ENCODE measurements at regions not wholly inside any gene's neighbourhood (a gene's known extent, or its start where the extent isn't known, plus 50 kb on each side); places are given as distances from the start of the nearest gene placed in this dataset.
"Not testable (repeated sequence)": the region's sequence is repeated elsewhere in the genome, so short reads cannot be mapped to it uniquely, and the experiment has no call there.

GRCh38 chr10:36017137-36017536 is 375.0 kb upstream of the FZD8 start:
- peaks cover 4% of the 10 kb centered on the region for H3K36me3 Mint-ChIP-seq (ENCODE audit: low read depth, unreplicated experiment)
- peaks cover 13% of the 10 kb centered on the region for H3K4me1 Mint-ChIP-seq (ENCODE audit: unreplicated experiment)
- H3K27me3 Mint-ChIP-seq (ENCODE audit: unreplicated experiment): no peaks in the 10 kb centered on the region
- no peak for DNase-seq (ENCODE audit: low spot score)
- H3K27ac Mint-ChIP-seq (ENCODE audit: unreplicated experiment): no peak overlapping the region
- no peak for TF ChIP-seq CTCF (IDR thresholded peaks at IDR 0.05; ENCODE audit: unreplicated experiment)
- H3K4me3 Mint-ChIP-seq (ENCODE audit: unreplicated experiment): no peak overlapping the region
- peaks cover 5% of the 10 kb centered on the region for H3K9me3 Mint-ChIP-seq (ENCODE audit: unreplicated experiment)

GRCh38 chr10:36007369-36007768 is 365.3 kb upstream of the FZD8 start:
- no peaks in the 10 kb centered on the region for H3K36me3 Mint-ChIP-seq (ENCODE audit: low read depth, unreplicated experiment)
- no peak overlapping the region for H3K4me3 Mint-ChIP-seq (ENCODE audit: unreplicated experiment)
- no peaks in the 10 kb centered on the region for H3K9me3 Mint-ChIP-seq (ENCODE audit: unreplicated experiment)
- TF ChIP-seq CTCF (IDR thresholded peaks at IDR 0.05; ENCODE audit: unreplicated experiment): no peak
- H3K27me3 Mint-ChIP-seq (ENCODE audit: unreplicated experiment): no peaks in the 10 kb centered on the region
- H3K27ac Mint-ChIP-seq (ENCODE audit: unreplicated experiment): no peak overlapping the region
- DNase-seq (ENCODE audit: low spot score): no peak
- H3K4me1 Mint-ChIP-seq (ENCODE audit: unreplicated experiment): no peaks in the 10 kb centered on the region

- H3K27me3 Mint-ChIP-seq (ENCODE audit: unreplicated experiment): no peaks in the 10 kb centered on the region
- H3K27ac Mint-ChIP-seq (ENCODE audit: unreplicated experiment): no peak overlapping the region
- no peak for TF ChIP-seq CTCF (IDR thresholded peaks at IDR 0.05; ENCODE audit: unreplicated experiment)
- H3K4me1 Mint-ChIP-seq (ENCODE audit: unreplicated experiment): no peaks in the 10 kb centered on the region
- no peak overlapping the region for H3K4me3 Mint-ChIP-seq (ENCODE audit: unreplicated experiment)
- peaks cover 12% of the 10 kb centered on the region for H3K36me3 Mint-ChIP-seq (ENCODE audit: low read depth, unreplicated experiment)
- no peak for DNase-seq (ENCODE audit: low spot score)
- H3K9me3 Mint-ChIP-seq (ENCODE audit: unreplicated experiment): peaks cover 8% of the 10 kb centered on the region
Observed at GRCh38 chr10:36003688-36004087, 361.6 kb upstream of the FZD8 start.

GRCh38 chr10:36003031-36003600 is 361.0 kb upstream of the FZD8 start:
- H3K27ac Mint-ChIP-seq (ENCODE audit: unreplicated experiment): no peak overlapping the region
- H3K9me3 Mint-ChIP-seq (ENCODE audit: unreplicated experiment): peaks cover 8% of the 10 kb centered on the region
- no peak overlapping the region for H3K4me3 Mint-ChIP-seq (ENCODE audit: unreplicated experiment)
- no peaks in the 10 kb centered on the region for H3K4me1 Mint-ChIP-seq (ENCODE audit: unreplicated experiment)
- no peak for DNase-seq (ENCODE audit: low spot score)
- H3K27me3 Mint-ChIP-seq (ENCODE audit: unreplicated experiment): no peaks in the 10 kb centered on the region
- TF ChIP-seq CTCF (IDR thresholded peaks at IDR 0.05; ENCODE audit: unreplicated experiment): no peak
- peaks cover 12% of the 10 kb centered on the region for H3K36me3 Mint-ChIP-seq (ENCODE audit: low read depth, unreplicated experiment)

- Mint-ChIP-seq H3K27me3 (ENCODE audit: unreplicated experiment) (no peaks in the 10 kb centered on the region), H3K4me1 (ENCODE audit: unreplicated experiment) (peaks cover 2% of the 10 kb centered on the region), H3K4me3 (ENCODE audit: unreplicated experiment) (no peak overlapping the region), H3K27ac (ENCODE audit: unreplicated experiment) (no peak overlapping the region), H3K9me3 (ENCODE audit: unreplicated experiment) (peaks cover 8% of the 10 kb centered on the region), H3K36me3 (ENCODE audit: low read depth, unreplicated experiment) (peaks cover 12% of the 10 kb centered on the region)
- no peak for DNase-seq (ENCODE audit: low spot score)
- TF ChIP-seq CTCF (IDR thresholded peaks at IDR 0.05; ENCODE audit: unreplicated experiment): no peak
Observed at GRCh38 chr10:36002445-36002844, 360.3 kb upstream of the FZD8 start.

GRCh38 chr10:36000754-36001153 is 358.7 kb upstream of the FZD8 start:
- H3K9me3 Mint-ChIP-seq (ENCODE audit: unreplicated experiment); H3K27ac Mint-ChIP-seq (ENCODE audit: unreplicated experiment); DNase-seq (ENCODE audit: low spot score); H3K4me1 Mint-ChIP-seq (ENCODE audit: unreplicated experiment); H3K27me3 Mint-ChIP-seq (ENCODE audit: unreplicated experiment); H3K4me3 Mint-ChIP-seq (ENCODE audit: unreplicated experiment): not testable (repeated sequence)
- H3K36me3 Mint-ChIP-seq (ENCODE audit: low read depth, unreplicated experiment): peaks cover 12% of the 10 kb centered on the region

Measured in endothelial cell (in vitro differentiated cells).